Panc1 (cell line): ENCODE measurements at regions not wholly inside any gene's neighbourhood (a gene's known extent, or its start where the extent isn't known, plus 50 kb on each side); places are given as distances from the start of the nearest gene placed in this dataset.

Source experiments
- ATAC-seq: fragments of 200-7000 bp; cut with Tn5 transposase; 2 replicates; pipeline ENCODE4 v1.9.1; 2020; ENCODE audit warnings: mild to moderate bottlenecking, moderate library complexity
- BruUV-seq: library from RNA; stranded (reverse); fragments of 400-500 nt; replicated peaks from 2 replicates; lab custom pipeline; 2021; lab: Mats Ljungman, UMichigan
- CTCF ChIA-PET: fragments of 300-600 bp; sonication (Branson Sonifier 250); formaldehyde crosslinking; loops from one replicate; lab custom pipeline; 2022; ENCODE audit warnings: antibody characterized with exemption; lab: Charles Lee
- POLR2A ChIA-PET: fragments of 300-600 bp; sonication (Branson Sonifier 250); formaldehyde crosslinking; loops from one replicate; lab custom pipeline; 2022; ENCODE audit warnings: antibody characterized with exemption; lab: Charles Lee
- DNase-seq: peaks from one replicate; pipeline ENCODE4 v3.0.0-alpha.2; 2010; ENCODE audit warnings: low read depth, low spot score
- H3K27ac ChIP-seq: 2 replicates; pipeline ENCODE4 v1.5.1; 2011; ENCODE audit warnings: mild to moderate bottlenecking, low read length, inconsistent platforms
- H3K27me3 ChIP-seq: fragments of 200-500 bp; sonication (Bioruptor generic); 2 replicates; pipeline ENCODE4 v1.6.0; 2014; ENCODE audit warnings: low read length, inconsistent platforms; ENCODE audit not compliant: control insufficient read depth, insufficient read depth
- H3K36me3 ChIP-seq: fragments of 200-500 bp; sonication (Bioruptor generic); 2 replicates; pipeline ENCODE4 v1.5.1; 2014; ENCODE audit warnings: inconsistent platforms, mild to moderate bottlenecking, low read length, moderate library complexity; ENCODE audit not compliant: control insufficient read depth, insufficient read depth
- H3K4me1 ChIP-seq: 2 replicates; pipeline ENCODE4 v1.5.1; 2011; ENCODE audit warnings: inconsistent platforms, mild to moderate bottlenecking, low read length, moderate library complexity; ENCODE audit not compliant: control insufficient read depth, insufficient read depth
- H3K4me3 ChIP-seq, 2 experiments: 2 replicates each; pipeline ENCODE4 v1.5.1; 2011 to 2012; ENCODE audit warnings: low read depth in 2 of 2, low read length in 2 of 2, mild to moderate bottlenecking in 2 of 2, inconsistent platforms in 1 of 2, moderate library complexity in 1 of 2
- H3K9me3 ChIP-seq: fragments of 200-500 bp; sonication (Bioruptor generic); 2 replicates; pipeline ENCODE4 v1.5.1; 2014; ENCODE audit warnings: low read depth, mild to moderate bottlenecking, inconsistent platforms, low read length, moderate library complexity; ENCODE audit not compliant: control insufficient read depth, insufficient read depth
- POLR2AphosphoS5 ChIP-seq: IDR thresholded peaks from 2 replicates; pipeline ENCODE4 v1.6.1; 2012; ENCODE audit warnings: mild to moderate bottlenecking, low read depth, low read length, moderate library complexity
- SIN3A ChIP-seq: IDR thresholded peaks from 2 replicates; pipeline ENCODE4 v1.6.1; 2012; ENCODE audit warnings: low read depth, mild to moderate bottlenecking, low read length, moderate library complexity, borderline replicate concordance; ENCODE audit not compliant: insufficient read depth
- TCF7L2 ChIP-seq: IDR thresholded peaks from 2 replicates; pipeline ENCODE4 v1.6.1; 2011; ENCODE audit warnings: mild to moderate bottlenecking, low read depth, low read length, inconsistent platforms
- in situ Hi-C: cut with HindIII; loops from 2 replicates; pipeline ENCODE4 v1.10.0; 2016; ENCODE audit warnings: low sequenced_read_pairs, low pct_unique_long_range_greater_than_20kb
- intact Hi-C: fragments of 100-400 bp; cut with micrococcal nuclease; formaldehyde crosslinking; loops from one replicate; pipeline ENCODE4 v1.10.0; 2022; ENCODE audit not compliant: unreplicated experiment
- TF ChIP-seq, protein P1 (sequence below), 2 experiments: IDR thresholded peaks; 2 replicates each; pipeline ENCODE4 v1.6.1; 2011 to 2012; ENCODE audit warnings: low read depth in 2 of 2, control low read depth in 1 of 2, low read length in 1 of 2, mild to moderate bottlenecking in 1 of 2, moderate library complexity in 1 of 2; ENCODE audit not compliant: insufficient read depth in 1 of 2
- TF ChIP-seq, protein P2 (sequence below): fragments of 450-650 bp; IDR thresholded peaks from 2 replicates; pipeline ENCODE4 v1.5.1; 2017; ENCODE audit warnings: mild to moderate bottlenecking

DNA sequence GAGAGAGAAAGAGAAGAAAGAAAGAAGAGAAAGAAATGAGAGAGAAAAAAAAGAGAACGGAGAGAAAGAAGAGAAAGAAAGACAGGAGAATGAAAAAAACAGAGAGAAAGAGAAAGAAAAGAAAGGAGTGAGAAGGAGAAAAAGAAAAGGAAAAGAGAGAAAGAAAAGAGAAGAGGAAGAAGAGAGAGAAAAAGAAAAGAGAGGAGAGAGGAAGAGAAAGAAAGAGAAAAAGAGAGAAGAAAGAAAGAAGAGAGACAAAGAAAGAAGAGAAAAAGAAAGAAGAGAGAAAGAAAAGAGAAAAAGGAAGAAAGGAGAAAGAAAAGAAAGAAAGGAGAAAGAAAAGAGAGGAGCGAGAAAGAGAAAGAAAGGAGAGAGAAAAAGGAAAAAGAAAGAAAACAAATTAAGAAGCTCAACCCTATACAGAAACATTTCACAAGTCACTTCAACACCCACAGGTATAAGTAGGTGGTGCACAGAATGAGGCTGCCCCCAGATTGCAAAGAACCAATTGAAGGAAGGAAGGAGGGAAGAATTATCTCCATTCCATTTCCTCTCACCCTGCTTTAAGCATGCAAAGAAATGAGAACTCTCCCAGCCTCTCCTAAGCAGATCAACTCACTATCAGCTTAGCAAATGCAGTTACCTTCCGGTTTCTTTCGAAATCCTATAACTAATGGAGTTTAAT, 98.8 kb upstream of the CACNA1A start:
- CTCF ChIA-PET = no interaction called here
- BruUV-seq = no TSS peak
- Histone ChIP-seq H3K27ac (no peak overlapping the region), H3K36me3 (no peaks in the 10 kb centered on the region), H3K27me3 (no peaks in the 10 kb centered on the region), H3K9me3 (no peaks in the 10 kb centered on the region), H3K4me1 (peaks cover 4% of the 10 kb centered on the region), H3K4me3 (no peak overlapping the region)
- TF ChIP-seq, protein P1, sequence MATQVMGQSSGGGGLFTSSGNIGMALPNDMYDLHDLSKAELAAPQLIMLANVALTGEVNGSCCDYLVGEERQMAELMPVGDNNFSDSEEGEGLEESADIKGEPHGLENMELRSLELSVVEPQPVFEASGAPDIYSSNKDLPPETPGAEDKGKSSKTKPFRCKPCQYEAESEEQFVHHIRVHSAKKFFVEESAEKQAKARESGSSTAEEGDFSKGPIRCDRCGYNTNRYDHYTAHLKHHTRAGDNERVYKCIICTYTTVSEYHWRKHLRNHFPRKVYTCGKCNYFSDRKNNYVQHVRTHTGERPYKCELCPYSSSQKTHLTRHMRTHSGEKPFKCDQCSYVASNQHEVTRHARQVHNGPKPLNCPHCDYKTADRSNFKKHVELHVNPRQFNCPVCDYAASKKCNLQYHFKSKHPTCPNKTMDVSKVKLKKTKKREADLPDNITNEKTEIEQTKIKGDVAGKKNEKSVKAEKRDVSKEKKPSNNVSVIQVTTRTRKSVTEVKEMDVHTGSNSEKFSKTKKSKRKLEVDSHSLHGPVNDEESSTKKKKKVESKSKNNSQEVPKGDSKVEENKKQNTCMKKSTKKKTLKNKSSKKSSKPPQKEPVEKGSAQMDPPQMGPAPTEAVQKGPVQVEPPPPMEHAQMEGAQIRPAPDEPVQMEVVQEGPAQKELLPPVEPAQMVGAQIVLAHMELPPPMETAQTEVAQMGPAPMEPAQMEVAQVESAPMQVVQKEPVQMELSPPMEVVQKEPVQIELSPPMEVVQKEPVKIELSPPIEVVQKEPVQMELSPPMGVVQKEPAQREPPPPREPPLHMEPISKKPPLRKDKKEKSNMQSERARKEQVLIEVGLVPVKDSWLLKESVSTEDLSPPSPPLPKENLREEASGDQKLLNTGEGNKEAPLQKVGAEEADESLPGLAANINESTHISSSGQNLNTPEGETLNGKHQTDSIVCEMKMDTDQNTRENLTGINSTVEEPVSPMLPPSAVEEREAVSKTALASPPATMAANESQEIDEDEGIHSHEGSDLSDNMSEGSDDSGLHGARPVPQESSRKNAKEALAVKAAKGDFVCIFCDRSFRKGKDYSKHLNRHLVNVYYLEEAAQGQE (IDR thresholded peaks at IDR 0.05; ENCODE audit: insufficient read depth in 1 of 2, low read depth in 2 of 2, low read length in 1 of 2) = no peak
- no peak for TF ChIP-seq POLR2AphosphoS5
- no peak for ATAC-seq
- no peak for DNase-seq
- intact Hi-C loops (no loop called here), in situ Hi-C loops (no loop called here)
- POLR2A ChIA-PET = no interaction called here

DNA sequence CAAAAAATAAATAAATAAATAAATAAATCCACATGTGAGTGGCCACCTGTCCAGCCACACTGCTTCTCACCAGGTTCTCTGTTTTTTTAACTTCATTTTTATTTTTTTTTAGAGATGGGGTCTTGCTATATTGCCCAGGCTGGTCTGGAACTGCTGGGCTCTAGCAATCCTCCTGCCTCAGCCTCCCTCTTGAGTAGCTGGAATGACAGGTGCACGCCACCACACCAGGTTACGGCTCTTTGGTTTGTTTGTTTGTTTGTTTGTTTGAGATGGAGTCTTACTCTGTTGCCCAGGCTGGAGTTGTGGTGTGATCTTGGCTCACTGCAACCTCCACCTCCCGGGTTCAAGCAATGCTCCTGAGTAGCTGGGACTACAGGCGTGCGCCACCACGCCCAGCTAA, 94.5 kb upstream of the CACNA1A start:
- H3K9me3 ChIP-seq = no peaks in the 10 kb centered on the region
- DNase-seq (no peak), ATAC-seq (no peak)
- ChIA-PET POLR2A (no interaction called here), CTCF (interaction anchor here (1.0 kb wide), 1 partner anchor 118 kb away, joined by 3 read pairs; no protein-coding TSS in a partner anchor)
- H3K4me3 ChIP-seq = no peak overlapping the region
- in situ Hi-C loops = no loop called here
- H3K4me1 ChIP-seq = no peaks in the 10 kb centered on the region
- H3K27ac ChIP-seq = no peak overlapping the region
- no peaks in the 10 kb centered on the region for H3K36me3 ChIP-seq
- no peaks in the 10 kb centered on the region for H3K27me3 ChIP-seq
- no peak for TF ChIP-seq POLR2AphosphoS5
- TF ChIP-seq, protein P2, sequence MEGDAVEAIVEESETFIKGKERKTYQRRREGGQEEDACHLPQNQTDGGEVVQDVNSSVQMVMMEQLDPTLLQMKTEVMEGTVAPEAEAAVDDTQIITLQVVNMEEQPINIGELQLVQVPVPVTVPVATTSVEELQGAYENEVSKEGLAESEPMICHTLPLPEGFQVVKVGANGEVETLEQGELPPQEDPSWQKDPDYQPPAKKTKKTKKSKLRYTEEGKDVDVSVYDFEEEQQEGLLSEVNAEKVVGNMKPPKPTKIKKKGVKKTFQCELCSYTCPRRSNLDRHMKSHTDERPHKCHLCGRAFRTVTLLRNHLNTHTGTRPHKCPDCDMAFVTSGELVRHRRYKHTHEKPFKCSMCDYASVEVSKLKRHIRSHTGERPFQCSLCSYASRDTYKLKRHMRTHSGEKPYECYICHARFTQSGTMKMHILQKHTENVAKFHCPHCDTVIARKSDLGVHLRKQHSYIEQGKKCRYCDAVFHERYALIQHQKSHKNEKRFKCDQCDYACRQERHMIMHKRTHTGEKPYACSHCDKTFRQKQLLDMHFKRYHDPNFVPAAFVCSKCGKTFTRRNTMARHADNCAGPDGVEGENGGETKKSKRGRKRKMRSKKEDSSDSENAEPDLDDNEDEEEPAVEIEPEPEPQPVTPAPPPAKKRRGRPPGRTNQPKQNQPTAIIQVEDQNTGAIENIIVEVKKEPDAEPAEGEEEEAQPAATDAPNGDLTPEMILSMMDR = no peak
- no peak for TF ChIP-seq TCF7L2
- TF ChIP-seq, protein P1 (IDR thresholded peaks at IDR 0.05; ENCODE audit: insufficient read depth in 1 of 2, low read depth in 2 of 2, low read length in 1 of 2) = no peak
- no peak for TF ChIP-seq SIN3A
- no TSS peak for BruUV-seq
- intact Hi-C loops = no loop called here
